ENCODE measurements at regions not wholly inside any gene's neighbourhood (a gene's known extent, or its start where the extent isn't known, plus 50 kb on each side); places are given as distances from the start of the nearest gene placed in this dataset.

DNA sequence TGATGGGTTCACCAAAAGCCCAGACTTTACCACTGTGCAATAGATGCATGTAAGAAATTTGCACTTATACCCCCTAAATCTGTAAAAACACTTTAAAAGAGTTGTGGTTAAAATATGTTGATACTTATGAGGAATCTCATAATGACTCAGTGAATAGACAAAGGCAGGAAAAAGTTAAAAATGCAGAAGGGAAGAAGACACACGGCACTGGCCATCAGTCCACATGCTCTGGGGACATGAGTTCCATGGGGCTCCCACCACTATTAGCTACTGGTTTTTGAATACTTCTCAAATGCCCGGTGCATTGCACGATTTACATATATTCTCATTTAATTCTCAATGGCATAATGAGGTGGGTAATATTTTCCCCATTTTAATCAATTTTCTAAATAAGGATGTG is 59.3 kb upstream of the BLID start:
- CTCF ChIA-PET, result no interaction called here

More for the DNA sequence above, 59.3 kb upstream of the BLID start:
- ATAC-seq, result no peak
- Mint-ChIP-seq H3K4me3 (no peak overlapping the region), H3K36me3 (no peaks in the 10 kb centered on the region; the same call in 1 of the 2 replicates), H3K4me1 (peaks cover 7% of the 10 kb centered on the region), H3K9me3 (peaks cover 5% of the 10 kb centered on the region; the same call in 1 of the 2 replicates), H3K27ac (no peak overlapping the region), H3K27me3 (ENCODE audit: low read depth) (no peaks in the 10 kb centered on the region)
- TF ChIP-seq, protein P1, sequence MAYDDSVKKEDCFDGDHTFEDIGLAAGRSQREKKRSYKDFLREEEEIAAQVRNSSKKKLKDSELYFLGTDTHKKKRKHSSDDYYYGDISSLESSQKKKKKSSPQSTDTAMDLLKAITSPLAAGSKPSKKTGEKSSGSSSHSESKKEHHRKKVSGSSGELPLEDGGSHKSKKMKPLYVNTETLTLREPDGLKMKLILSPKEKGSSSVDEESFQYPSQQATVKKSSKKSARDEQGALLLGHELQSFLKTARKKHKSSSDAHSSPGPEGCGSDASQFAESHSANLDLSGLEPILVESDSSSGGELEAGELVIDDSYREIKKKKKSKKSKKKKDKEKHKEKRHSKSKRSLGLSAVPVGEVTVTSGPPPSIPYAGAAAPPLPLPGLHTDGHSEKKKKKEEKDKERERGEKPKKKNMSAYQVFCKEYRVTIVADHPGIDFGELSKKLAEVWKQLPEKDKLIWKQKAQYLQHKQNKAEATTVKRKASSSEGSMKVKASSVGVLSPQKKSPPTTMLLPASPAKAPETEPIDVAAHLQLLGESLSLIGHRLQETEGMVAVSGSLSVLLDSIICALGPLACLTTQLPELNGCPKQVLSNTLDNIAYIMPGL (CRISPR knock-in tag; IDR thresholded peaks at IDR 0.05), result no peak
- TF ChIP-seq NR3C1 (CRISPR knock-in tag; conservative IDR thresholded peaks at IDR 0.05; ENCODE audit: low read depth) (no peak), SOX15 (CRISPR knock-in tag; IDR thresholded peaks at IDR 0.05) (no peak), CBFB (CRISPR knock-in tag; IDR thresholded peaks at IDR 0.05; ENCODE audit: low read depth) (no peak), CREB1 (CRISPR knock-in tag; IDR thresholded peaks at IDR 0.05) (no peak), ZBTB21 (CRISPR knock-in tag; IDR thresholded peaks at IDR 0.05; ENCODE audit: borderline replicate concordance) (no peak), FOXK1 (CRISPR knock-in tag; IDR thresholded peaks at IDR 0.05) (no peak), RELA (CRISPR knock-in tag; IDR thresholded peaks at IDR 0.05; ENCODE audit: borderline replicate concordance) (no peak), KAT7 (CRISPR knock-in tag; IDR thresholded peaks at IDR 0.05; ENCODE audit: borderline replicate concordance) (no peak)
- TF ChIP-seq, protein P2, sequence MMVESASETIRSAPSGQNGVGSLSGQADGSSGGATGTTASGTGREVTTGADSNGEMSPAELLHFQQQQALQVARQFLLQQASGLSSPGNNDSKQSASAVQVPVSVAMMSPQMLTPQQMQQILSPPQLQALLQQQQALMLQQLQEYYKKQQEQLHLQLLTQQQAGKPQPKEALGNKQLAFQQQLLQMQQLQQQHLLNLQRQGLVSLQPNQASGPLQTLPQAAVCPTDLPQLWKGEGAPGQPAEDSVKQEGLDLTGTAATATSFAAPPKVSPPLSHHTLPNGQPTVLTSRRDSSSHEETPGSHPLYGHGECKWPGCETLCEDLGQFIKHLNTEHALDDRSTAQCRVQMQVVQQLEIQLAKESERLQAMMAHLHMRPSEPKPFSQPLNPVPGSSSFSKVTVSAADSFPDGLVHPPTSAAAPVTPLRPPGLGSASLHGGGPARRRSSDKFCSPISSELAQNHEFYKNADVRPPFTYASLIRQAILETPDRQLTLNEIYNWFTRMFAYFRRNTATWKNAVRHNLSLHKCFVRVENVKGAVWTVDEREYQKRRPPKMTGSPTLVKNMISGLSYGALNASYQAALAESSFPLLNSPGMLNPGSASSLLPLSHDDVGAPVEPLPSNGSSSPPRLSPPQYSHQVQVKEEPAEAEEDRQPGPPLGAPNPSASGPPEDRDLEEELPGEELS (CRISPR knock-in tag; IDR thresholded peaks at IDR 0.05), result no peak
- TF ChIP-seq, protein P3, sequence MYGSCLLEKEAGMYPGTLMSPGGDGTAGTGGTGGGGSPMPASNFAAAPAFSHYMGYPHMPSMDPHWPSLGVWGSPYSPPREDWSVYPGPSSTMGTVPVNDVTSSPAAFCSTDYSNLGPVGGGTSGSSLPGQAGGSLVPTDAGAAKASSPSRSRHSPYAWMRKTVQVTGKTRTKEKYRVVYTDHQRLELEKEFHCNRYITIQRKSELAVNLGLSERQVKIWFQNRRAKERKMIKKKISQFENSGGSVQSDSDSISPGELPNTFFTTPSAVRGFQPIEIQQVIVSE (CRISPR knock-in tag; IDR thresholded peaks at IDR 0.05; ENCODE audit: borderline replicate concordance), result no peak
- TF ChIP-seq, protein P4, sequence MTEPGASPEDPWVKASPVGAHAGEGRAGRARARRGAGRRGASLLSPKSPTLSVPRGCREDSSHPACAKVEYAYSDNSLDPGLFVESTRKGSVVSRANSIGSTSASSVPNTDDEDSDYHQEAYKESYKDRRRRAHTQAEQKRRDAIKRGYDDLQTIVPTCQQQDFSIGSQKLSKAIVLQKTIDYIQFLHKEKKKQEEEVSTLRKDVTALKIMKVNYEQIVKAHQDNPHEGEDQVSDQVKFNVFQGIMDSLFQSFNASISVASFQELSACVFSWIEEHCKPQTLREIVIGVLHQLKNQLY (CRISPR knock-in tag; IDR thresholded peaks at IDR 0.05), result no peak
- TF ChIP-seq, protein P5, sequence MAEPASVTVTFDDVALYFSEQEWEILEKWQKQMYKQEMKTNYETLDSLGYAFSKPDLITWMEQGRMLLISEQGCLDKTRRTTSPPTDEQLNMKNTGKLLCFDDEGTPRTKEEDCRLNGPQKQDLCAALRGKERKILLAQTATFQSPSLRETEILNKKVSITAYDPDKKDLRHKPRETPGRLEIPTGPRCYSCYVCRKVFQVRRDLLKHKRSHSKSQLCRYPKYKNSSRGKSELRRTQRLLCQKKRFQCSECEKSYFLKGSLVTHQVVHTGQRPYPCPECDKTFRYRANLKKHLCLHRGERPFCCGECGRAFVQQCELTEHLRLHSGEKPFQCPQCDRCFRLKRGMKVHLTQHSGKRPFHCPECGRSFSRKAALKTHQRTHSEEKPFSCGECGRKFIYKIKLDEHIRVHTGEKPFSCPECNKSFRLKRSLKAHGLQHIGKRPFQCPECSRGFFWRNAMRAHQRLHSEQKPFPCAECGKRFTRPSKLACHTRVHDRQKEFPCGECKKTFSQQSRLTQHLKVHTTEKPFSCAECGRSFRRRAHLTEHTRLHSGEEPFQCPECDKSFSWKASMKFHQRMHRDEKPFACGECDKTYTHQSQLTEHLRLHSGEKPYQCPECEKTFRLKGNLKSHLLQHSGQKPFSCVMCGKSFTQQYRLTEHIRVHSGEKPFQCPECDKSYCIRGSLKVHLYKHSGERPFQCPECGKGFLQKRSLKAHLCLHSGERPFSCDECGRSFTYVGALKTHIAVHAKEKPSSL (CRISPR knock-in tag; conservative IDR thresholded peaks at IDR 0.05), result no peak
- TF ChIP-seq, protein P6, sequence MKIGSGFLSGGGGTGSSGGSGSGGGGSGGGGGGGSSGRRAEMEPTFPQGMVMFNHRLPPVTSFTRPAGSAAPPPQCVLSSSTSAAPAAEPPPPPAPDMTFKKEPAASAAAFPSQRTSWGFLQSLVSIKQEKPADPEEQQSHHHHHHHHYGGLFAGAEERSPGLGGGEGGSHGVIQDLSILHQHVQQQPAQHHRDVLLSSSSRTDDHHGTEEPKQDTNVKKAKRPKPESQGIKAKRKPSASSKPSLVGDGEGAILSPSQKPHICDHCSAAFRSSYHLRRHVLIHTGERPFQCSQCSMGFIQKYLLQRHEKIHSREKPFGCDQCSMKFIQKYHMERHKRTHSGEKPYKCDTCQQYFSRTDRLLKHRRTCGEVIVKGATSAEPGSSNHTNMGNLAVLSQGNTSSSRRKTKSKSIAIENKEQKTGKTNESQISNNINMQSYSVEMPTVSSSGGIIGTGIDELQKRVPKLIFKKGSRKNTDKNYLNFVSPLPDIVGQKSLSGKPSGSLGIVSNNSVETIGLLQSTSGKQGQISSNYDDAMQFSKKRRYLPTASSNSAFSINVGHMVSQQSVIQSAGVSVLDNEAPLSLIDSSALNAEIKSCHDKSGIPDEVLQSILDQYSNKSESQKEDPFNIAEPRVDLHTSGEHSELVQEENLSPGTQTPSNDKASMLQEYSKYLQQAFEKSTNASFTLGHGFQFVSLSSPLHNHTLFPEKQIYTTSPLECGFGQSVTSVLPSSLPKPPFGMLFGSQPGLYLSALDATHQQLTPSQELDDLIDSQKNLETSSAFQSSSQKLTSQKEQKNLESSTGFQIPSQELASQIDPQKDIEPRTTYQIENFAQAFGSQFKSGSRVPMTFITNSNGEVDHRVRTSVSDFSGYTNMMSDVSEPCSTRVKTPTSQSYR (CRISPR knock-in tag; IDR thresholded peaks at IDR 0.05), result no peak
- TF ChIP-seq, protein P7, sequence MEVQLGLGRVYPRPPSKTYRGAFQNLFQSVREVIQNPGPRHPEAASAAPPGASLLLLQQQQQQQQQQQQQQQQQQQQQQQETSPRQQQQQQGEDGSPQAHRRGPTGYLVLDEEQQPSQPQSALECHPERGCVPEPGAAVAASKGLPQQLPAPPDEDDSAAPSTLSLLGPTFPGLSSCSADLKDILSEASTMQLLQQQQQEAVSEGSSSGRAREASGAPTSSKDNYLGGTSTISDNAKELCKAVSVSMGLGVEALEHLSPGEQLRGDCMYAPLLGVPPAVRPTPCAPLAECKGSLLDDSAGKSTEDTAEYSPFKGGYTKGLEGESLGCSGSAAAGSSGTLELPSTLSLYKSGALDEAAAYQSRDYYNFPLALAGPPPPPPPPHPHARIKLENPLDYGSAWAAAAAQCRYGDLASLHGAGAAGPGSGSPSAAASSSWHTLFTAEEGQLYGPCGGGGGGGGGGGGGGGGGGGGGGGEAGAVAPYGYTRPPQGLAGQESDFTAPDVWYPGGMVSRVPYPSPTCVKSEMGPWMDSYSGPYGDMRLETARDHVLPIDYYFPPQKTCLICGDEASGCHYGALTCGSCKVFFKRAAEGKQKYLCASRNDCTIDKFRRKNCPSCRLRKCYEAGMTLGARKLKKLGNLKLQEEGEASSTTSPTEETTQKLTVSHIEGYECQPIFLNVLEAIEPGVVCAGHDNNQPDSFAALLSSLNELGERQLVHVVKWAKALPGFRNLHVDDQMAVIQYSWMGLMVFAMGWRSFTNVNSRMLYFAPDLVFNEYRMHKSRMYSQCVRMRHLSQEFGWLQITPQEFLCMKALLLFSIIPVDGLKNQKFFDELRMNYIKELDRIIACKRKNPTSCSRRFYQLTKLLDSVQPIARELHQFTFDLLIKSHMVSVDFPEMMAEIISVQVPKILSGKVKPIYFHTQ (CRISPR knock-in tag; IDR thresholded peaks at IDR 0.05), result no peak
- POLR2A ChIA-PET, result no interaction called here
- DNase-seq (ENCODE audit: low spot score), result no peak

All from WTC11 (cell line).